ENCODE measurements at regions not wholly inside any gene's neighbourhood (a gene's known extent, or its start where the extent isn't known, plus 50 kb on each side); places are given as distances from the start of the nearest gene placed in this dataset.

GRCh38 chr1:29633771-29634170 is 397.4 kb downstream of the PTPRU start:
- no peak for TF ChIP-seq CTCF (IDR thresholded peaks at IDR 0.05)
- no peak for DNase-seq
- Mint-ChIP-seq H3K27me3 (ENCODE audit: insufficient read depth) (peaks cover 10% of the 10 kb centered on the region), H3K36me3 (ENCODE audit: low read depth) (no peaks in the 10 kb centered on the region), H3K4me1 (ENCODE audit: low read depth) (peaks cover 8% of the 10 kb centered on the region), H3K9me3 (no peaks in the 10 kb centered on the region; the same call in 1 of the 2 replicates), H3K4me3 (no peak overlapping the region), H3K27ac (no peak overlapping the region)

GRCh38 chr1:29632806-29633615 is 396.7 kb downstream of the PTPRU start:
- no peak overlapping the region for H3K27ac Mint-ChIP-seq
- H3K4me3 Mint-ChIP-seq: no peak overlapping the region
- peaks cover 10% of the 10 kb centered on the region for H3K27me3 Mint-ChIP-seq (ENCODE audit: insufficient read depth)
- peaks cover 8% of the 10 kb centered on the region for H3K4me1 Mint-ChIP-seq (ENCODE audit: low read depth)
- H3K9me3 Mint-ChIP-seq: no peaks in the 10 kb centered on the region; the same call in 1 of the 2 replicates
- H3K36me3 Mint-ChIP-seq (ENCODE audit: low read depth): no peaks in the 10 kb centered on the region
- TF ChIP-seq CTCF (IDR thresholded peaks at IDR 0.05): no peak
- DNase-seq: no peak

GRCh38 chr1:29631836-29632805 is 395.8 kb downstream of the PTPRU start:
- no peaks in the 10 kb centered on the region for H3K36me3 Mint-ChIP-seq (ENCODE audit: low read depth)
- H3K27ac Mint-ChIP-seq: no peak overlapping the region; the same call in 1 of the 2 replicates
- DNase-seq: no peak
- peaks cover 8% of the 10 kb centered on the region for H3K4me1 Mint-ChIP-seq (ENCODE audit: low read depth)
- peaks cover 9% of the 10 kb centered on the region for H3K27me3 Mint-ChIP-seq (ENCODE audit: insufficient read depth)
- no peaks in the 10 kb centered on the region; the same call in 1 of the 2 replicates for H3K9me3 Mint-ChIP-seq
- H3K4me3 Mint-ChIP-seq: no peak overlapping the region
- TF ChIP-seq CTCF (IDR thresholded peaks at IDR 0.05): no peak

- H3K27me3 Mint-ChIP-seq (ENCODE audit: insufficient read depth): peaks cover 7% of the 10 kb centered on the region
- no peak for TF ChIP-seq CTCF (IDR thresholded peaks at IDR 0.05)
- no peak for DNase-seq
- no peaks in the 10 kb centered on the region for H3K36me3 Mint-ChIP-seq (ENCODE audit: low read depth)
- H3K4me3 Mint-ChIP-seq: no peak overlapping the region
- H3K4me1 Mint-ChIP-seq (ENCODE audit: low read depth): peaks cover 8% of the 10 kb centered on the region
- H3K27ac Mint-ChIP-seq: no peak overlapping the region; the same call in 1 of the 2 replicates
- H3K9me3 Mint-ChIP-seq: no peaks in the 10 kb centered on the region; the same call in 1 of the 2 replicates
These were observed 395.0 kb downstream of the PTPRU start for GRCh38 chr1:29631361-29631760.

GRCh38 chr1:29630756-29631155 is 394.4 kb downstream of the PTPRU start:
- H3K4me3 Mint-ChIP-seq: no peak overlapping the region
- TF ChIP-seq CTCF (IDR thresholded peaks at IDR 0.05): no peak
- no peak for DNase-seq
- H3K36me3 Mint-ChIP-seq (ENCODE audit: low read depth): no peaks in the 10 kb centered on the region
- H3K4me1 Mint-ChIP-seq (ENCODE audit: low read depth): peaks cover 8% of the 10 kb centered on the region
- no peak overlapping the region for H3K27ac Mint-ChIP-seq
- peaks cover 7% of the 10 kb centered on the region for H3K27me3 Mint-ChIP-seq (ENCODE audit: insufficient read depth)
- no peaks in the 10 kb centered on the region; the same call in 1 of the 2 replicates for H3K9me3 Mint-ChIP-seq

All from HFFc6 (cell line).